Tibial nerve (tissue), 4 donors: ENCODE measurements at regions not wholly inside any gene's neighbourhood (a gene's known extent, or its start where the extent isn't known, plus 50 kb on each side); places are given as distances from the start of the nearest gene placed in this dataset.
"Not testable (repeated sequence)": the region's sequence is repeated elsewhere in the genome, so short reads cannot be mapped to it uniquely, and the experiment has no call there.

Source experiments
- DNase-seq, 2 donors: peaks; one replicate each; pipeline ENCODE4 v3.0.0-alpha.2; 2019; ENCODE audit warnings: low spot score in 2 of 2
- H3K27ac ChIP-seq, 4 donors: fragments of 200-600 bp; sonication (generic) in 3 of 4; one replicate each; pipeline ENCODE4 v1.5.1; 2017 to 2019; ENCODE audit warnings: mild to moderate bottlenecking in 1 of 4
- H3K27me3 ChIP-seq, 2 donors: fragments of 200-600 bp; sonication (generic) in 1 of 2; one replicate each; pipeline versions ENCODE4 v1.5.1 to v1.6.0; 2017 to 2019
- H3K36me3 ChIP-seq, 3 donors: fragments of 200-600 bp; sonication (generic); one replicate each; pipeline ENCODE4 v1.5.1; 2018 to 2019
- H3K4me1 ChIP-seq, 4 donors: fragments of 200-600 bp; sonication (generic) in 3 of 4; one replicate each; pipeline ENCODE4 v1.5.1; 2017 to 2019
- H3K4me3 ChIP-seq, 4 donors: fragments of 200-600 bp; sonication (generic) in 3 of 4; one replicate each; pipeline ENCODE4 v1.5.1; 2017 to 2019; ENCODE audit warnings: mild to moderate bottlenecking in 1 of 4, moderate library complexity in 1 of 4
- H3K9me3 ChIP-seq, 4 donors: fragments of 200-600 bp; sonication (generic) in 3 of 4; one replicate each; pipeline ENCODE4 v1.5.1; 2017 to 2019
- CTCF ChIP-seq, 5 experiments: fragments of 200-600 bp in 3 of 5; fragments of 450-650 bp in 2 of 5; sonication (generic) in 3 of 5; IDR thresholded peaks; one replicate each; pipeline ENCODE4 v1.5.1; 2016 to 2019; ENCODE audit warnings: antibody characterized with exemption in 5 of 5, mild to moderate bottlenecking in 3 of 5, moderate library complexity in 2 of 5
- EP300 ChIP-seq, 2 donors: sonication (generic); formaldehyde crosslinking; IDR thresholded peaks; one replicate each; pipeline ENCODE4 v1.6.1; 2017; ENCODE audit warnings: antibody characterized with exemption in 2 of 2, mild to moderate bottlenecking in 1 of 2
- POLR2A ChIP-seq, 2 donors: fragments of 450-650 bp; IDR thresholded peaks; one replicate each; pipeline ENCODE4 v1.6.1; 2017; ENCODE audit warnings: antibody characterized with exemption in 2 of 2, mild to moderate bottlenecking in 2 of 2, moderate library complexity in 2 of 2
- WGBS, 2 donors: methylation state at CpG; one replicate each; pipeline ENCODE4 v1.1.5; 2018; 5-methylcytosine and 5-hydroxymethylcytosine counted together

- no peak overlapping the region for H3K27ac ChIP-seq
- no peaks in the 10 kb centered on the region for H3K4me1 ChIP-seq
- 78% methylated on average over 18 of the region's 18 CpGs for WGBS, 2 donors
- no peaks in the 10 kb centered on the region for H3K36me3 ChIP-seq
- peaks cover 0 to 15% of the 10 kb centered on the region in 2 donors for H3K27me3 ChIP-seq
- TF ChIP-seq POLR2A (IDR thresholded peaks at IDR 0.05) (no peak), CTCF (IDR thresholded peaks at IDR 0.05) (no peak), EP300 (IDR thresholded peaks at IDR 0.05) (no peak)
- H3K9me3 ChIP-seq = no peaks in the 10 kb centered on the region
- H3K4me3 ChIP-seq = no peak overlapping the region
- DNase-seq = no peak
Observed at GRCh38 chr12:131557078-131557709, 153.7 kb upstream of the SFSWAP start.

GRCh38 chr12:131559517-131560516 is 151.1 kb upstream of the SFSWAP start:
- DNase-seq = no peak
- 77 to 78% methylated on average over 15 to 17 of the region's 17 CpGs for WGBS, 2 donors
- Histone ChIP-seq H3K27me3 (peaks cover 0 to 15% of the 10 kb centered on the region in 2 donors), H3K4me3 (no peak overlapping the region), H3K9me3 (no peaks in the 10 kb centered on the region), H3K36me3 (no peaks in the 10 kb centered on the region), H3K4me1 (no peaks in the 10 kb centered on the region), H3K27ac (no peak overlapping the region)
- TF ChIP-seq EP300 (IDR thresholded peaks at IDR 0.05) (no peak), POLR2A (IDR thresholded peaks at IDR 0.05) (no peak), CTCF (IDR thresholded peaks at IDR 0.05) (no peak)

GRCh38 chr12:131561051-131561450 is 149.8 kb upstream of the SFSWAP start:
- TF ChIP-seq EP300 (IDR thresholded peaks at IDR 0.05) (no peak), CTCF (IDR thresholded peaks at IDR 0.05) (no peak), POLR2A (IDR thresholded peaks at IDR 0.05) (no peak)
- WGBS, 2 donors = 64 to 67% methylated on average over 5 of the region's 5 CpGs
- no peaks in the 10 kb centered on the region for H3K36me3 ChIP-seq
- peaks cover 0 to 11% of the 10 kb centered on the region in 2 donors for H3K27me3 ChIP-seq
- no peak overlapping the region for H3K27ac ChIP-seq
- DNase-seq = no peak
- H3K4me1 ChIP-seq = no peaks in the 10 kb centered on the region
- H3K4me3 ChIP-seq = no peak overlapping the region
- no peaks in the 10 kb centered on the region for H3K9me3 ChIP-seq

- Histone ChIP-seq H3K27me3 (peaks cover 0 to 2% of the 10 kb centered on the region in 2 donors), H3K27ac (no peak overlapping the region), H3K4me3 (no peak overlapping the region), H3K36me3 (no peaks in the 10 kb centered on the region), H3K9me3 (no peaks in the 10 kb centered on the region), H3K4me1 (no peaks in the 10 kb centered on the region)
- no peak for DNase-seq
- 65 to 69% methylated on average over 9 of the region's 9 CpGs for WGBS, 2 donors
- TF ChIP-seq POLR2A (IDR thresholded peaks at IDR 0.05) (no peak), EP300 (IDR thresholded peaks at IDR 0.05) (no peak), CTCF (IDR thresholded peaks at IDR 0.05) (no peak)
Observed at GRCh38 chr12:131561891-131562684, 148.8 kb upstream of the SFSWAP start.

GRCh38 chr12:131564138-131564727 is 146.7 kb upstream of the SFSWAP start:
- WGBS, 2 donors = 42 to 48% methylated on average over 10 to 11 of the region's 12 CpGs
- not testable (repeated sequence) for H3K9me3 ChIP-seq, H3K4me3 ChIP-seq, H3K27me3 ChIP-seq, DNase-seq, H3K27ac ChIP-seq, H3K4me1 ChIP-seq, H3K36me3 ChIP-seq
